ENCODE measurements at regions not wholly inside any gene's neighbourhood (a gene's known extent, or its start where the extent isn't known, plus 50 kb on each side); places are given as distances from the start of the nearest gene placed in this dataset.

DNA sequence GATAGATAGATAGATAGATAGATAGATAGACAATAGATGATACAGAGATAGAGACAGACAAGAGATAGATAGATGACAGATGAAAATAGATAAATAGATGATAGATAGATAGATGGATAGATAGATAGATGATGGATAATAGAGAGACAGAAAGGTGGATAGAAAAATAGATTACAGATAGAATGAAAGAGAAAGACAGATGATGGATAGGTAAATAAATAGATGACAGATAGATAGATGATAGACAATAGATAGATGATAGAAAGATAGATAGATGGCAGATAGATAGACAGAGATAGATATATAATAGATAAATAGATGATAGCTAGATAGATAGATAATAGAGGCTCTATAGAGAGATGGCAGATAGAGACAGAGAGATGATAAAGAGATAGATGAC, 523.0 kb downstream of the BCL11B start:
- H3K27ac ChIP-seq = no peak overlapping the region
- TF ChIP-seq ZFX (IDR thresholded peaks at IDR 0.05) = no peak
- TF ChIP-seq, protein P1, sequence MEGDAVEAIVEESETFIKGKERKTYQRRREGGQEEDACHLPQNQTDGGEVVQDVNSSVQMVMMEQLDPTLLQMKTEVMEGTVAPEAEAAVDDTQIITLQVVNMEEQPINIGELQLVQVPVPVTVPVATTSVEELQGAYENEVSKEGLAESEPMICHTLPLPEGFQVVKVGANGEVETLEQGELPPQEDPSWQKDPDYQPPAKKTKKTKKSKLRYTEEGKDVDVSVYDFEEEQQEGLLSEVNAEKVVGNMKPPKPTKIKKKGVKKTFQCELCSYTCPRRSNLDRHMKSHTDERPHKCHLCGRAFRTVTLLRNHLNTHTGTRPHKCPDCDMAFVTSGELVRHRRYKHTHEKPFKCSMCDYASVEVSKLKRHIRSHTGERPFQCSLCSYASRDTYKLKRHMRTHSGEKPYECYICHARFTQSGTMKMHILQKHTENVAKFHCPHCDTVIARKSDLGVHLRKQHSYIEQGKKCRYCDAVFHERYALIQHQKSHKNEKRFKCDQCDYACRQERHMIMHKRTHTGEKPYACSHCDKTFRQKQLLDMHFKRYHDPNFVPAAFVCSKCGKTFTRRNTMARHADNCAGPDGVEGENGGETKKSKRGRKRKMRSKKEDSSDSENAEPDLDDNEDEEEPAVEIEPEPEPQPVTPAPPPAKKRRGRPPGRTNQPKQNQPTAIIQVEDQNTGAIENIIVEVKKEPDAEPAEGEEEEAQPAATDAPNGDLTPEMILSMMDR (conservative IDR thresholded peaks at IDR 0.05) = no peak

- TF ChIP-seq, protein P1 (conservative IDR thresholded peaks at IDR 0.05) = no peak
- no peak for TF ChIP-seq ZFX (IDR thresholded peaks at IDR 0.05)
- H3K27ac ChIP-seq = no peak overlapping the region
These were observed 520.9 kb downstream of the BCL11B start for GRCh38 chr14:98751110-98751509.

GRCh38 chr14:98752660-98753059, 519.3 kb downstream of the BCL11B start:
- no peak overlapping the region for H3K27ac ChIP-seq
- no peak for TF ChIP-seq ZFX (IDR thresholded peaks at IDR 0.05)
- TF ChIP-seq, protein P1 (conservative IDR thresholded peaks at IDR 0.05) = no peak

- H3K27ac ChIP-seq = no peak overlapping the region
- TF ChIP-seq, protein P1 (conservative IDR thresholded peaks at IDR 0.05) = no peak
These were observed 517.5 kb downstream of the BCL11B start for GRCh38 chr14:98754343-98755020.

- no peak for TF ChIP-seq ZFX (IDR thresholded peaks at IDR 0.05)
- TF ChIP-seq, protein P1 (conservative IDR thresholded peaks at IDR 0.05) = no peak
- H3K27ac ChIP-seq = no peak overlapping the region
These were observed 515.2 kb downstream of the BCL11B start for GRCh38 chr14:98756749-98757148.

GRCh38 chr14:98758440-98758839, 513.6 kb downstream of the BCL11B start:
- TF ChIP-seq, protein P1 (conservative IDR thresholded peaks at IDR 0.05) = no peak
- TF ChIP-seq ZFX (IDR thresholded peaks at IDR 0.05) = no peak
- no peak overlapping the region for H3K27ac ChIP-seq

DNA sequence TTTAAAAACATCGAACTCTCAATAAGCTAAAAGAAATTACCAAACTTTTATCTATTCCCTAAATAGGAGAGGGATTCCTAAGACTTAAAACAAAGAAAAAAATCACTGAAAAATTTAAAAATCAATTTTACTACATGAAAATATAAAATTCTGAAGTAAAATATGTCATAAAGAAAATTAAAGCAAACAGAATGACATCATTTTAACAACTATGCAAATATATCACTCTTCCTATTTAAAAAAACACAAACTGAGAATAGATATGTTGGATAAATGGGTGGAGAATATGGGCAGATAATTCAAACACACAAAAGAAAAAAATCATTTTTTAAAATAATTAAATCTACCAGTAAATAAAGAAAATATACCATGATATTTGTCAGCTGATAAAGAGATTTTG, 510.0 kb downstream of the BCL11B start:
- no peak for TF ChIP-seq ZFX (IDR thresholded peaks at IDR 0.05)
- TF ChIP-seq, protein P1 (conservative IDR thresholded peaks at IDR 0.05) = no peak
- H3K27ac ChIP-seq = no peak overlapping the region
